HUES6 (cell line): ENCODE measurements at regions not wholly inside any gene's neighbourhood (a gene's known extent, or its start where the extent isn't known, plus 50 kb on each side); places are given as distances from the start of the nearest gene placed in this dataset.
"Not testable (repeated sequence)": the region's sequence is repeated elsewhere in the genome, so short reads cannot be mapped to it uniquely, and the experiment has no call there.

Experiments
- H3K27ac ChIP-seq: 2 replicates; pipeline ENCODE4 v1.7.0; 2013; ENCODE audit warnings: low read depth, mild to moderate bottlenecking, low read length, inconsistent platforms
- H3K27me3 ChIP-seq: 2 replicates; pipeline ENCODE4 v1.6.1; 2013; ENCODE audit warnings: low read length; ENCODE audit not compliant: control insufficient read depth, insufficient read depth
- H3K36me3 ChIP-seq: 2 replicates; pipeline ENCODE4 v1.6.1; 2013; ENCODE audit warnings: low read length; ENCODE audit not compliant: control insufficient read depth, insufficient read depth
- H3K4me1 ChIP-seq: 2 replicates; pipeline ENCODE4 v1.6.1; 2013; ENCODE audit warnings: low read length; ENCODE audit not compliant: control insufficient read depth, insufficient read depth
- H3K4me3 ChIP-seq: 2 replicates; pipeline ENCODE4 v1.5.1; 2013; ENCODE audit warnings: low read depth, low read length
- H3K9ac ChIP-seq: one replicate; pipeline ENCODE4 v1.6.1; 2013; ENCODE audit warnings: mild to moderate bottlenecking, low read length
- H3K9me3 ChIP-seq: 2 replicates; pipeline ENCODE4 v1.6.1; 2013; ENCODE audit warnings: low read depth, low read length; ENCODE audit not compliant: control insufficient read depth, insufficient read depth

- Histone ChIP-seq H3K9ac (no peak overlapping the region), H3K27me3 (no peaks in the 10 kb centered on the region), H3K9me3 (no peaks in the 10 kb centered on the region; the same call in 1 of the 2 replicates), H3K27ac (no peak overlapping the region), H3K4me1 (no peaks in the 10 kb centered on the region; the same call in 1 of the 2 replicates), H3K4me3 (no peak overlapping the region), H3K36me3 (no peaks in the 10 kb centered on the region; the same call in 1 of the 2 replicates)
Measured at GRCh38 chr2:83795777-83796176, 663.3 kb downstream of the SUCLG1 start.

DNA sequence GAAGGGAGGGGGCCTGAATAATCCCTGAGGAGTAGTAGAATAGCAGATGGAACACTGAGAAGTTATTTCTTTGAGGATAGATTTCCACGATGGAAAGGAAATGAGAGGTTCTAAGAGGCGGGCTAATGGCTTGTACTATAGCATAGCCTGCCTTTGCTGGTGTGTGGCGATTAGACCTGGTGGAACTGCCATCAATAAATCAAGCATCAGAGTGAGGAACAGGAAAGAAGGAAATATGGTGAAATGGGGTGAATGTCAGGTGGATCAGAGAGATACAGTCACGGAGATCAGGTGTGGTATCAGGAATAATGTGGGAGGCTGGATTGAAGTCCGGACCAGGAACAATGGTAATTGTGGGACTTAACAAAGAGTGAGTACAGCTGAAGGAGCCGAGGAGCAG lies 668.6 kb downstream of the SUCLG1 start:
- not testable (repeated sequence) for H3K27ac ChIP-seq, H3K27me3 ChIP-seq, H3K9me3 ChIP-seq, H3K36me3 ChIP-seq
- Histone ChIP-seq H3K9ac (peak overlapping the region; percentile 83), H3K4me3 (peak overlapping the region; percentile 44; the same call in 1 of the 2 replicates), H3K4me1 (peaks cover 24% of the 10 kb centered on the region)

DNA sequence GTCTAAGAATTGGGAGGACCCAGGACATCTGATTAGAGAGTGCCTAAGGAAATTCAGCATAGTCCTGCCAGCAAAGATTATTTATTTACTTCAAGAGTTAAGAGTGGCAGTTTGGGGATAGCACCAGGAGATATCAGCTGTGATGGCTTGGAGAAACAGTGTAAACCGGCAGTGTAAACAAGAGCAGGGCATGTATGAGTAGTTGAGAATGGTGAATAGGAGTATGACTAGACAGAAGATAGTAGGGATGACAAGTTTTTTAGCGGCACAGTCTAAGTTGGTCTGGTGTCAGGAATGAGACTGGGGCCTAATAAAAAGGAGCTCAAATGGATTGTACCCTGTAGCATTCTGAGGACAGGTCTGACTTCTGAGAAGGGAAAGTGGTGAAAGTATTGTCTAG lies 669.4 kb downstream of the SUCLG1 start:
- not testable (repeated sequence) for H3K27ac ChIP-seq, H3K27me3 ChIP-seq, H3K36me3 ChIP-seq, H3K9me3 ChIP-seq, H3K4me3 ChIP-seq
- peak overlapping the region; percentile 60 for H3K9ac ChIP-seq
- peaks cover 30% of the 10 kb centered on the region for H3K4me1 ChIP-seq

DNA sequence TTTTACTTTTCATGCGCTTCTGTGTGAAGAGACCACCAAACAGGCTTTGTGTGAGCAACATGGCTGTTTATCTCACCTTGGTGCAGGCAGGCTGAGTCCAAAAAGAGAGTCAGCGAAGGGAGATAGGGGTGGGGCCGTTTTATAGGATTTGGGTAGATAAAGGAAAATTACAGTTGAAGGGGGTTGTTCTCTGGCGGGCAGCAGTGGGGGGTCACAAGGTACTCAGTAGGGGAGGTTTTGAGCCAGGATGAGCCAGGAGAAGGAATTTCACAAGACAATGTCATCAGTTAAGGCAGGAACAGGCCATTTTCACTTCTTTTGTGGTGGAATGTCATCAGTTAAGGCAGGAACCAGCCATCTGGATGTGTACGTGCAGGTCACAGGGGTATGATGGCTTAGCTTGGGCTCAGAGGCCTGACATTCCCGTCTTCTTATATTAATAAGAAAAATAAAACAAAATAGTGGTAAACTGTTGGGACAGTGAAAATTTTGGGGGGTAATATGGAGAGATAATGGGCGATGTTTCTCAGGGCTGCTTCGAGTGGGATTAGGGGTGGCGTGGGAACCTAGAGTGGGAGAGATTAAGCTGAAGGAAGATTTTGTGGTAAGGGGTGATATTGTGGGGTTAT lies 670.0 kb downstream of the SUCLG1 start:
- H3K36me3 ChIP-seq, H3K9me3 ChIP-seq, H3K27me3 ChIP-seq, H3K4me3 ChIP-seq: not testable (repeated sequence)
- H3K9ac ChIP-seq = peak overlapping the region; percentile 79
- H3K27ac ChIP-seq = peak overlapping the region; percentile 89; the same call in 1 of the 2 replicates
- peaks cover 30% of the 10 kb centered on the region for H3K4me1 ChIP-seq

DNA sequence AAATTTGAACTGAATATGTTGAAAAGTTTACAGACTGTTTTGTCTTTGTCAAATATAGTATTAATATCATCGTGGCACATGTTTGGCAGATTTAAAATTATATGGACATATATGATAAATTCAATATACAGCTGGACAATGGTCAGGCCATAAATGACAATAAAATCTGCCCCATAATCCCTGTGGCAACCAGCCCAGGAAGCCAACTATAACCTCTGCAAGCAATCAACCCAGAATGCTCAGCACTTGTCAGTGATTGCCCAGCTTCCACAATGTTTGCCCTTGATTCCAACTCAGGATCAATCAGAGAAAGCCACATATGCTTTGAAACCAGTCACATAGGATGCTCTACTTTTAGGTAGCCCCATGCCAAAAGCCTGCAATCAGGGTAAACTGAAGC lies 671.9 kb downstream of the SUCLG1 start:
- Histone ChIP-seq H3K4me1 (peaks cover 31% of the 10 kb centered on the region), H3K4me3 (no peak overlapping the region), H3K27me3 (no peaks in the 10 kb centered on the region), H3K36me3 (no peaks in the 10 kb centered on the region), H3K9me3 (no peaks in the 10 kb centered on the region), H3K9ac (peak overlapping the region; percentile 79), H3K27ac (peak overlapping the region; percentile 89; the same call in 1 of the 2 replicates)

- Histone ChIP-seq H3K9ac (no peak overlapping the region), H3K9me3 (no peaks in the 10 kb centered on the region), H3K27ac (peak overlapping the region; percentile 73; the same call in 1 of the 2 replicates), H3K4me3 (no peak overlapping the region), H3K4me1 (peaks cover 35% of the 10 kb centered on the region), H3K27me3 (no peaks in the 10 kb centered on the region), H3K36me3 (no peaks in the 10 kb centered on the region)
Measured at GRCh38 chr2:83786140-83786539, 672.9 kb downstream of the SUCLG1 start.

GRCh38 chr2:83784947-83785346 lies 674.1 kb downstream of the SUCLG1 start:
- Histone ChIP-seq H3K9me3 (no peaks in the 10 kb centered on the region), H3K4me1 (peaks cover 35% of the 10 kb centered on the region), H3K9ac (no peak overlapping the region), H3K27ac (peak overlapping the region; percentile 33; the same call in 1 of the 2 replicates), H3K36me3 (no peaks in the 10 kb centered on the region), H3K4me3 (no peak overlapping the region), H3K27me3 (no peaks in the 10 kb centered on the region)

DNA sequence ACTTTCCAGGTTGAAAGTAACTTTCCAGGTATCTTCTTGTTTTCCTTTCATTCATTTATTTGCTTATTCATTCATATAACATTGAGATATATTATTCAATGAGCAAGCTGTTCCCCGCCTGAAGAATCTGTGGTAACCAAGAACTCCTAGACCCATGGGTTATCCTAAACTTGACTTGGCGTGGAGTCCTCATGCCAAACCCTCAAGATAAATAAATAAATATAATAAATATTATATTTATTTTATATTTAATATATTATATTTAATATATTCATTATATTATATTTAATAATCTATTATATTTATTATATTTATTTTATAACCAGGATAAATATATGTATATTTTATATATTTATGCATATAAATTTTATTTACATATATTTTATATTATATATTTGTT lies 674.8 kb downstream of the SUCLG1 start:
- Histone ChIP-seq H3K27ac (no peak overlapping the region), H3K9ac (no peak overlapping the region), H3K9me3 (no peaks in the 10 kb centered on the region), H3K36me3 (no peaks in the 10 kb centered on the region; the same call in 1 of the 2 replicates), H3K4me1 (peaks cover 35% of the 10 kb centered on the region), H3K27me3 (no peaks in the 10 kb centered on the region), H3K4me3 (no peak overlapping the region)

DNA sequence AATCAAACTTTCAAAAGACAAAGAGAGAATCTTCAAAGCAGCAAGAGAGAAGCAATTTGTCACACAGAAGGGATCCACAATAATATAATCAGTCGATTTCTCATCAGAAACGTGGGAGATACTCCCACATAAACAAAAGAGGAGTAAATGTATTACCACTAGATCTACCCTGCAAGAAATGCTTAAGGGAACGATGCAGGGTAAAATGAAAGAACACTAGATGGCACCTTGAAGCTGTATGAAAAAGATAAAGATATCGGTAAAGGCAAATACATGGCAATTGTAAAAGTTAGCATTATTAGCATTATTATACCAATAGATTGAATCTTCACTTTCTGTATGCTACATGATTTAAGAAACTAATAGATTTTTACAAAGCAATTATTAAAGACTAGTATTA lies 677.0 kb downstream of the SUCLG1 start:
- Histone ChIP-seq H3K9ac (no peak overlapping the region), H3K4me3 (no peak overlapping the region), H3K9me3 (no peaks in the 10 kb centered on the region), H3K4me1 (peaks cover 18% of the 10 kb centered on the region), H3K27me3 (no peaks in the 10 kb centered on the region), H3K36me3 (no peaks in the 10 kb centered on the region; the same call in 1 of the 2 replicates), H3K27ac (no peak overlapping the region)

GRCh38 chr2:83764447-83765005 lies 694.6 kb downstream of the SUCLG1 start:
- Histone ChIP-seq H3K36me3 (peaks cover 6% of the 10 kb centered on the region; the same call in 1 of the 2 replicates), H3K27me3 (no peaks in the 10 kb centered on the region), H3K4me3 (no peak overlapping the region), H3K4me1 (no peaks in the 10 kb centered on the region), H3K27ac (no peak overlapping the region), H3K9me3 (peaks cover 17% of the 10 kb centered on the region), H3K9ac (no peak overlapping the region)

DNA sequence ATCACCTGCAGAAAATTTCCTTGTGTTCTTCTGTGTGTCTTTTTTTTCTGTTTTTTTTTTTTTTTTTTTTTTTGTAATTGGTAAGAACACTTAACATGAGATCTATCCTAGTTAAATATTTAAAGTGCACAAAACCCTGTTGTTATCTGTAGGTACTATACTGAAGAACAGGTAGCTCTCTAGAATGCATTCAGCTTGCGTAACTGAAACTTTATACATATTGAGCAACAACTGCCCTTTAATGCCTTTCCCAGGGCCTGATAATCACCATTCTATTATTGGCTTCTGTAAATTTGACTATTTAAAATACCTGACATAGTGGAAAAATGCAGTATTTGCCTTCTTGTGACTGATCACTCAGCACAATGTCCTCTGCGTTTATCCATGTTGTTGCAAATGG lies 701.8 kb downstream of the SUCLG1 start:
- H3K4me3 ChIP-seq = no peak overlapping the region
- no peaks in the 10 kb centered on the region for H3K27me3 ChIP-seq
- no peak overlapping the region for H3K9ac ChIP-seq
- H3K36me3 ChIP-seq = no peaks in the 10 kb centered on the region; the same call in 1 of the 2 replicates
- H3K9me3 ChIP-seq = peaks cover 2% of the 10 kb centered on the region; the same call in 1 of the 2 replicates
- H3K27ac ChIP-seq = no peak overlapping the region
- no peaks in the 10 kb centered on the region for H3K4me1 ChIP-seq
